Aorta (tissue), 5 donors: ENCODE measurements at regions not wholly inside any gene's neighbourhood (a gene's known extent, or its start where the extent isn't known, plus 50 kb on each side); places are given as distances from the start of the nearest gene placed in this dataset.
A peak's percentile ranks its signal among the peaks of the same experiment; 100 is the strongest.

ENCODE experiments used
- ATAC-seq: fragments of 200-7000 bp; cut with Tn5 transposase; one replicate; pipeline ENCODE4 v1.9.1; 2022; ENCODE audit warnings: moderate library complexity; ENCODE audit not compliant: low FRiP score
- DNase-seq, 2 donors: peaks; one replicate each; pipeline ENCODE4 v3.0.0-alpha.2; 2020
- H3K27ac ChIP-seq, 2 donors: one replicate each; pipeline ENCODE4 v1.5.1; 2013; ENCODE audit warnings: low read length in 2 of 2, mild to moderate bottlenecking in 2 of 2, moderate library complexity in 2 of 2, control low read depth in 1 of 2, inconsistent platforms in 1 of 2, low read depth in 1 of 2
- H3K27me3 ChIP-seq, 2 donors: one replicate each; pipeline ENCODE4 v1.6.1; 2013; ENCODE audit warnings: control low read depth in 1 of 2, low read length in 1 of 2, mild to moderate bottlenecking in 1 of 2, moderate library complexity in 1 of 2; ENCODE audit not compliant: insufficient read depth in 2 of 2, control insufficient read depth in 1 of 2
- H3K36me3 ChIP-seq, 2 donors: one replicate each; pipeline ENCODE4 v1.6.1; 2013; ENCODE audit warnings: control low read depth in 1 of 2, low read length in 1 of 2, mild to moderate bottlenecking in 1 of 2; ENCODE audit not compliant: insufficient read depth in 2 of 2, control insufficient read depth in 1 of 2
- H3K4me1 ChIP-seq, 2 donors: one replicate each; pipeline ENCODE4 v1.6.1; 2013; ENCODE audit warnings: low read length in 2 of 2, control low read depth in 1 of 2, mild to moderate bottlenecking in 1 of 2, moderate library complexity in 1 of 2; ENCODE audit not compliant: insufficient read depth in 2 of 2, control insufficient read depth in 1 of 2
- H3K4me3 ChIP-seq, 2 donors: one replicate each; pipeline ENCODE4 v1.5.1; 2013; ENCODE audit warnings: low read length in 2 of 2, control low read depth in 1 of 2, mild to moderate bottlenecking in 1 of 2
- H3K9me3 ChIP-seq: one replicate; pipeline ENCODE4 v1.6.1; 2013; ENCODE audit warnings: mild to moderate bottlenecking, low read length; ENCODE audit not compliant: control insufficient read depth
- whole genome bisulfite sequencing, 2 donors: extraction: QIAGEN DNeasy Blood & Tissue Kit; methylation state at CpG; one replicate each; pipeline ENCODE4 v1.1.7; 2013; 5-methylcytosine and 5-hydroxymethylcytosine counted together
- intact Hi-C, 2 donors: fragments of 100-400 bp; cut with DNase I; formaldehyde crosslinking; loops; one replicate each; pipeline versions ENCODE4 v1.14.2 to v1.15.0; 2022
- donor health status: healthy with polysubstance abuse.
- donor health status: Bipolar disorder and iron deficiency.
- donor health status: DM: no; HTN: no; CAD: no.
- donor health status: DM: no; HTN: no; CAD: no.
- donor health status: DM: yes; HTN: yes; CAD: no.

DNA sequence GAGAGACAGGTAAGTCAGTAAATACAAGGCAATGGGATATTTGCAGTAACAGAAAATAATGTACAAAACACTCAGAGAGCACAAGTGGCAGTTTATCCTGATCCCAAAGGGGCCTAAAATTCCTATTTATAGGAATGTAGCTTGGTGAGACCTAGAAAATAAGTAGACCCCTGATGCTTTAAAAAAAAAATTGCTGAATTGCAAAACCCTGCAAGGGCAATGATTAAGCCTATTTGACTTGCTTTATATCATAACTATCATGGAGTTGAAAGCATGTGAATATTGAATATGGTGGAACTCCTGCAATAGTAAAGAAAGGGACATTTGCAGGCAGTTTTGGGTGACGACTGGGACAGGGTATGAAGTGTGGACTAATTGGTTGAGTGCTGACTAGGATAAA, 101.9 kb upstream of the C1orf21 start:
- Histone ChIP-seq H3K9me3 (no peaks in the 10 kb centered on the region), H3K4me3 (no peak overlapping the region), H3K36me3 (no peaks in the 10 kb centered on the region), H3K4me1 (no peaks in the 10 kb centered on the region), H3K27ac (no peak overlapping the region), H3K27me3 (no peaks in the 10 kb centered on the region)
- intact Hi-C loops, result no loop called here
- ATAC-seq, result no peak
- no peak for DNase-seq
- WGBS, 2 donors, result 96 to 97% methylated on average over 1 of the region's 1 CpG

DNA sequence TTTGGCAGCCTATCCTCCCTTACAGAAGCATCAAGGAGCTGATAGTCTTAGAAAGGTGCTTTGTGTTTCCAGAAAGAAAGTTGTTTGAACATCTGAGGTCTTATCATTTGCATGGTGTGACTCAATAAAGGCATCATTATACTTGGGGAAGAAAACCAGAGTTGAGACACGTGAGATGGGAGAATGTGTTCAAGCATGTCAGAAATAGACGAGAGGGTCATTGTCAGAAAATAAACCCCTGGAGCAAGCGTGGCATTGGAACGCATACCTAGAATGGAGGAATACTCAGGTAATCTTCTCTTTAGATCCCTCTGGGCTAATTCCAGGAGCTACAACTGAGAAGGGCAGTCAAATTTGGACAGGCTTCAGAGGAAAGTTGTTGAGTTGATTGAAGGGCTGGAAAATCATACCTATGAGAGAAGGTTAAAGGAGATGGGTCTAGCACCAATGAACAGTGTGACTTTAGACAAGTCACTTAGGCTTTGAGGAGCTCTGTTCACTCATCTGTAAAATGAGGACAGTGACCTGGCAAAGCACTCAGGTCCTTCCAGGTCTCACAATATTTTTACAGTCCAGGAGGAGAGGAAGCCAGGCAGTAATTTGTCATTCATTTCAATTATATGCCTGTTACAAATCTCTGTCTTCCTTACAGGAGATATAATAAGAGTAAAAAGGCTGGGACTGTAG, 101.3 kb upstream of the C1orf21 start:
- Histone ChIP-seq H3K27me3 (no peaks in the 10 kb centered on the region), H3K36me3 (no peaks in the 10 kb centered on the region), H3K4me3 (no peak overlapping the region), H3K27ac (no peak overlapping the region), H3K4me1 (no peaks in the 10 kb centered on the region), H3K9me3 (no peaks in the 10 kb centered on the region)
- DNase-seq (no peak), ATAC-seq (no peak)
- intact Hi-C loops, result no loop called here
- WGBS, 2 donors, result 96 to 97% methylated on average over 4 of the region's 4 CpGs

GRCh38 chr1:184287001-184287400, 99.8 kb upstream of the C1orf21 start:
- no peak overlapping the region for H3K27ac ChIP-seq
- H3K9me3 ChIP-seq, result no peaks in the 10 kb centered on the region
- no peak for ATAC-seq
- H3K27me3 ChIP-seq, result no peaks in the 10 kb centered on the region
- no peaks in the 10 kb centered on the region for H3K36me3 ChIP-seq
- no peak overlapping the region for H3K4me3 ChIP-seq
- no peaks in the 10 kb centered on the region for H3K4me1 ChIP-seq
- no peak for DNase-seq
- intact Hi-C loops, result no loop called here
- WGBS, 2 donors, result 83 to 87% methylated on average over 8 of the region's 8 CpGs

- no peaks in the 10 kb centered on the region for H3K27me3 ChIP-seq
- H3K4me3 ChIP-seq, result no peak overlapping the region
- no peaks in the 10 kb centered on the region for H3K9me3 ChIP-seq
- H3K27ac ChIP-seq, result no peak overlapping the region
- intact Hi-C loops, result no loop called here
- ATAC-seq (no peak), DNase-seq (no peak)
- 96 to 99% methylated on average over 5 of the region's 5 CpGs for WGBS, 2 donors
- no peaks in the 10 kb centered on the region for H3K36me3 ChIP-seq
- H3K4me1 ChIP-seq, result no peaks in the 10 kb centered on the region
These were observed 96.8 kb upstream of the C1orf21 start for GRCh38 chr1:184289825-184290550.

GRCh38 chr1:184291701-184292100, 95.1 kb upstream of the C1orf21 start:
- intact Hi-C loops, result no loop called here
- H3K27me3 ChIP-seq, result no peaks in the 10 kb centered on the region
- ATAC-seq (no peak), DNase-seq (no peak)
- peaks cover 0 to 2% of the 10 kb centered on the region in 2 donors for H3K4me1 ChIP-seq
- H3K27ac ChIP-seq, result no peak overlapping the region
- no peaks in the 10 kb centered on the region for H3K36me3 ChIP-seq
- H3K4me3 ChIP-seq, result no peak overlapping the region
- WGBS, 2 donors, result 95 to 97% methylated on average over 3 of the region's 3 CpGs
- H3K9me3 ChIP-seq, result no peaks in the 10 kb centered on the region

GRCh38 chr1:184292101-184292500, 94.7 kb upstream of the C1orf21 start:
- H3K27ac ChIP-seq, result no peak overlapping the region
- H3K9me3 ChIP-seq, result no peaks in the 10 kb centered on the region
- 80 to 100% methylated on average over 3 of the region's 3 CpGs for WGBS, 2 donors
- H3K36me3 ChIP-seq, result no peaks in the 10 kb centered on the region
- no peak overlapping the region for H3K4me3 ChIP-seq
- H3K27me3 ChIP-seq, result no peaks in the 10 kb centered on the region
- no peak for DNase-seq
- ATAC-seq, result no peak
- intact Hi-C loops, result no loop called here
- peaks cover 2% of the 10 kb centered on the region in 2 donors for H3K4me1 ChIP-seq

DNA sequence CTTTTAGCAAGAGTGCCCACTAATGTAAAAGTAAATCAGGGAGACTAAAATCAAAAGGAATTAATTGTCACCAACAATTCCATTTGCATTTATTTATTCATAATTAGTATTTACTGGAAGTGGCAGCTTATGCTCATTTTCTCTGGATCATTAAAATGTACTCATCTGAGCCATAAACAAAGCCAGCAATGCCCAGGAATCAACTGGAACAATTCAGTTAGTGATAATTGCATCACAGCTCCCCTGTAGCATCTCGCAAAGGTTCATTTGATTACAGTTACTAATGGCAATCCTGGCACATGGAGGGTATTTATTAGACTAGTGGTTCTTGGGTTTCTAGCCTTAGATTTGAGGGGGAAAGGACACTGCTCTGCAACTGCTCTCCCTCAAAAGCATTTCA, 92.7 kb upstream of the C1orf21 start:
- Histone ChIP-seq H3K36me3 (no peaks in the 10 kb centered on the region), H3K4me3 (no peak overlapping the region), H3K4me1 (peaks cover 2 to 5% of the 10 kb centered on the region in 2 donors), H3K27ac (no peak overlapping the region), H3K27me3 (no peaks in the 10 kb centered on the region), H3K9me3 (no peaks in the 10 kb centered on the region)
- intact Hi-C loops, result no loop called here
- WGBS, 2 donors, result 99 to 100% methylated on average over 1 of the region's 1 CpG
- DNase-seq, result no peak
- ATAC-seq, result no peak

DNA sequence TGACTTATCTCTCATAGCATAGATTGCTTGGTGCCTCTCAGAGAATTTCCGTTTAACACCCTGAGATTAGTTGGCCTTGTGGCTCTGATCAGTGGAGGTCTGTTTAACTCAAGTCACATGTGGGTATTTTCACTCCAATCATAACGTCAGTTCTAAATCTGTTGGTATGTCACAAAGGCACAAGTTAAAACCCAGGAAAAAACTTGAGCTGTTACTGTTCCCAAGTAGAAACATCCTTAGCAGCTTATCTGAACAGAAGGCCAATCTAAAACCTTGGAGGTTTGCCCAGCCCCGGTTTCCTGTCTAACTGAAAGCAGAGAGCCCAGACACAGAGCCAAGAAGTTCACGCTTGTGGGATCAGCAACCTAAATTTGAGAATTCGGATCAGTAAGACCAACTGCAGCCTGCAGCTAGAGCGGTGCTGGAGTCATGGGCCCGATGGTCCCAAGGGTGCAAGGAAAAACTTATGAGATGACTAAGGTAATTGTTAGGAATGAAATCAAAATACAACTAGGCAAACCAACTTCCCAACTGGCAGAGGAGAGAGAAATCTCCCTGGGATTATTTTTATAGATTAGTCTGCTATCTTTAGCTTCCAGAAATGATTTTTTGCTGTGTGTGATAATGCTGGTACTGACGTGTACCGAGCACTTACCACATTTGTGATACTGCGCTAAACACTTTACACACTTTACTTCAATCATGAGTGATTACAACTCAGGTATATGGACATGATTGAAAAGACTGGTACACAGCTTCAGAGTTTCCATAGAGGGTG, 90.2 kb upstream of the C1orf21 start:
- Histone ChIP-seq H3K27me3 (no peaks in the 10 kb centered on the region), H3K9me3 (no peaks in the 10 kb centered on the region), H3K4me1 (peaks cover 2 to 5% of the 10 kb centered on the region in 2 donors), H3K4me3 (peak overlapping the region in 1 of 2 donors; percentile 18), H3K36me3 (no peaks in the 10 kb centered on the region), H3K27ac (peak overlapping the region; percentile 57 to 92)
- ATAC-seq, result peak; percentile 78
- intact Hi-C loops, result loop anchor here in 1 of 2 donors (2.0 kb wide), 1 partner anchor 90 kb away; the partner anchor contains the start of gene C1orf21
- 8 to 10% methylated on average over 10 of the region's 10 CpGs for WGBS, 2 donors
- peak; percentile 85 to 94 for DNase-seq
